SK-N-SH (cell line): ENCODE measurements at regions not wholly inside any gene's neighbourhood (a gene's known extent, or its start where the extent isn't known, plus 50 kb on each side); places are given as distances from the start of the nearest gene placed in this dataset.

Source experiments
- CTCF ChIA-PET: fragments of 300-600, 350-600 bp; formaldehyde crosslinking; extraction: SDS; loops from one replicate; lab custom pipeline; 2021; lab: Yijun Ruan, JAX
- POLR2A ChIA-PET: fragments of 350-600 bp; sonication (Branson Sonifier 250); formaldehyde crosslinking; extraction: SDS; loops from one replicate; lab custom pipeline; 2020; ENCODE audit warnings: antibody characterized with exemption, inconsistent platforms; lab: Yijun Ruan, JAX
- DNase-seq: peaks from one replicate; pipeline ENCODE4 v3.0.0; 2012
- H2AFZ ChIP-seq: fragments of 200-600 bp; sonication (generic); 2 replicates; pipeline ENCODE4 v1.8.1; 2016; ENCODE audit warnings: antibody characterized with exemption, mild to moderate bottlenecking, low read depth
- H3F3A ChIP-seq: fragments of 200-600 bp; sonication (generic); replicated peaks from 2 replicates; pipeline ENCODE3; 2016; ENCODE audit warnings: antibody characterized with exemption, mild to moderate bottlenecking; ENCODE audit not compliant: insufficient read depth
- H3K27ac ChIP-seq, 2 experiments: fragments of 200-500 bp in 1 of 2; fragments of 200-600 bp in 1 of 2; sonication (Bioruptor generic) in 1 of 2; sonication (generic), shearing (Covaris generic) in 1 of 2; 2 replicates each; pipeline versions ENCODE4 v1.5.1 to v1.6.1; 2014 to 2016; ENCODE audit warnings: low read depth in 2 of 2, inconsistent platforms in 1 of 2, low read length in 1 of 2, mild to moderate bottlenecking in 1 of 2, mixed read lengths in 1 of 2
- H3K27me3 ChIP-seq: fragments of 200-600 bp; sonication (generic), shearing (Covaris generic); 2 replicates; pipeline ENCODE4 v1.6.1; 2016; ENCODE audit warnings: mixed run types; ENCODE audit not compliant: insufficient read depth
- H3K36me3 ChIP-seq, 2 experiments: fragments of 200-500 bp in 1 of 2; fragments of 200-600 bp in 1 of 2; sonication (Bioruptor generic) in 1 of 2; sonication (generic) in 1 of 2; replicated peaks in 1 of 2; 2 replicates each; pipeline versions ENCODE3 to v1.5.1; 2014 to 2016; ENCODE audit warnings: low read length in 1 of 2, mild to moderate bottlenecking in 1 of 2; ENCODE audit not compliant: insufficient read depth in 2 of 2, control insufficient read depth in 1 of 2
- H3K4me1 ChIP-seq, 2 experiments: fragments of 200-500 bp in 1 of 2; fragments of 200-600 bp in 1 of 2; sonication (Bioruptor generic) in 1 of 2; sonication (generic), shearing (Covaris generic) in 1 of 2; 2 replicates each; pipeline versions ENCODE4 v1.5.1 to v1.6.1; 2014 to 2016; ENCODE audit warnings: low read depth in 1 of 2, low read length in 1 of 2, mixed run types in 1 of 2; ENCODE audit not compliant: insufficient read depth in 2 of 2, control insufficient read depth in 1 of 2
- H3K4me2 ChIP-seq: fragments of 200-600 bp; sonication (generic), shearing (Covaris generic); 2 replicates; pipeline ENCODE4 v1.6.1; 2017; ENCODE audit warnings: mixed run types
- H3K4me3 ChIP-seq, 2 experiments: fragments of 200-500 bp in 1 of 2; fragments of 200-600 bp in 1 of 2; sonication (Bioruptor generic) in 1 of 2; sonication (generic), shearing (Covaris generic) in 1 of 2; 2 replicates each; pipeline versions ENCODE4 v1.5.1 to v1.8.1; 2014 to 2016; ENCODE audit warnings: low read depth in 2 of 2, inconsistent platforms in 1 of 2, low read length in 1 of 2, mild to moderate bottlenecking in 1 of 2, mixed read lengths in 1 of 2, moderate library complexity in 1 of 2
- H3K79me2 ChIP-seq: fragments of 200-600 bp; sonication (generic); 2 replicates; pipeline ENCODE4 v1.8.1; 2017; ENCODE audit warnings: mild to moderate bottlenecking; ENCODE audit not compliant: insufficient read depth
- H3K9ac ChIP-seq: fragments of 200-600 bp; sonication (generic); 2 replicates; pipeline ENCODE4 v1.6.1; 2017; ENCODE audit warnings: mixed run types
- H3K9me2 ChIP-seq: fragments of 200-600 bp; sonication (generic); 2 replicates; pipeline ENCODE4 v1.6.1; 2017; ENCODE audit warnings: mixed run types
- H3K9me3 ChIP-seq: fragments of 200-600 bp; sonication (generic); 2 replicates; pipeline ENCODE4 v1.6.1; 2017; ENCODE audit warnings: mixed run types, mild to moderate bottlenecking, moderate library complexity
- H4K20me1 ChIP-seq: fragments of 200-600 bp; sonication (generic); 2 replicates; pipeline ENCODE4 v1.6.1; 2017; ENCODE audit warnings: mild to moderate bottlenecking, mixed run types; ENCODE audit not compliant: insufficient read depth
- EP300 ChIP-seq, 2 experiments: IDR thresholded peaks; 2 replicates each; pipeline versions ENCODE4 v1.4.0 to v1.6.1; 2012; ENCODE audit warnings: borderline replicate concordance in 1 of 2, low read depth in 1 of 2, low read length in 1 of 2
- FOXM1 ChIP-seq: IDR thresholded peaks from 2 replicates; pipeline ENCODE4 v1.4.0; 2012; ENCODE audit warnings: low read depth, mild to moderate bottlenecking
- GABPA ChIP-seq: IDR thresholded peaks from 2 replicates; pipeline ENCODE4 v1.4.0; 2012; ENCODE audit warnings: low read depth, mild to moderate bottlenecking
- GATA2 ChIP-seq: sonication (generic); formaldehyde crosslinking; IDR thresholded peaks from 2 replicates; pipeline ENCODE4 v1.5.0; 2020; ENCODE audit warnings: mild to moderate bottlenecking, missing genetic modification reagents
- MXI1 ChIP-seq: IDR thresholded peaks from 2 replicates; pipeline ENCODE4 v1.6.1; 2012; ENCODE audit warnings: mild to moderate bottlenecking, low read depth, low read length, improper control_type of control experiment
- NRF1 ChIP-seq: IDR thresholded peaks from 2 replicates; pipeline ENCODE4 v1.6.1; 2012; ENCODE audit warnings: low read depth, mild to moderate bottlenecking, low read length
- POLR2AphosphoS5 ChIP-seq: IDR thresholded peaks from 2 replicates; pipeline ENCODE4 v1.6.1; 2012; ENCODE audit warnings: low read depth, low read length
- RCOR1 ChIP-seq: fragments of 150-350 bp; IDR thresholded peaks from 2 replicates; pipeline ENCODE4 v1.6.1; 2017; ENCODE audit warnings: antibody characterized with exemption, low read length
- RFX5 ChIP-seq: IDR thresholded peaks from 2 replicates; pipeline ENCODE4 v1.6.1; 2012; ENCODE audit warnings: mild to moderate bottlenecking, improper control_type of control experiment, low read length
- RXRA ChIP-seq: IDR thresholded peaks from 2 replicates; pipeline ENCODE4 v1.4.0; 2012; ENCODE audit warnings: low read depth, mild to moderate bottlenecking, borderline replicate concordance
- SIN3A ChIP-seq: IDR thresholded peaks from 2 replicates; pipeline ENCODE4 v1.6.1; 2012; ENCODE audit warnings: low read depth, mild to moderate bottlenecking, low read length, moderate library complexity, borderline replicate concordance
- SMC3 ChIP-seq: IDR thresholded peaks from 2 replicates; pipeline ENCODE4 v1.6.1; 2012; ENCODE audit warnings: low read depth, low read length, improper control_type of control experiment
- WGBS: methylation state at CpG from one replicate; pipeline ENCODE4 v1.1.6; 2017; ENCODE audit warnings: low lambda C conversion rate; 5-methylcytosine and 5-hydroxymethylcytosine counted together
- TF ChIP-seq, protein P1 (sequence below): IDR thresholded peaks from 2 replicates; pipeline ENCODE4 v1.6.1; 2012; ENCODE audit warnings: mild to moderate bottlenecking, low read depth, low read length, moderate library complexity
- TF ChIP-seq, protein P2 (sequence below): IDR thresholded peaks from 2 replicates; pipeline ENCODE4 v1.4.0; 2012; ENCODE audit warnings: low read depth, borderline replicate concordance
- TF ChIP-seq, protein P3 (sequence below): fragments of 150-350 bp; IDR thresholded peaks from 2 replicates; pipeline ENCODE4 v1.6.1; 2017; ENCODE audit warnings: antibody characterized with exemption, low read length, low read depth, borderline replicate concordance

DNA sequence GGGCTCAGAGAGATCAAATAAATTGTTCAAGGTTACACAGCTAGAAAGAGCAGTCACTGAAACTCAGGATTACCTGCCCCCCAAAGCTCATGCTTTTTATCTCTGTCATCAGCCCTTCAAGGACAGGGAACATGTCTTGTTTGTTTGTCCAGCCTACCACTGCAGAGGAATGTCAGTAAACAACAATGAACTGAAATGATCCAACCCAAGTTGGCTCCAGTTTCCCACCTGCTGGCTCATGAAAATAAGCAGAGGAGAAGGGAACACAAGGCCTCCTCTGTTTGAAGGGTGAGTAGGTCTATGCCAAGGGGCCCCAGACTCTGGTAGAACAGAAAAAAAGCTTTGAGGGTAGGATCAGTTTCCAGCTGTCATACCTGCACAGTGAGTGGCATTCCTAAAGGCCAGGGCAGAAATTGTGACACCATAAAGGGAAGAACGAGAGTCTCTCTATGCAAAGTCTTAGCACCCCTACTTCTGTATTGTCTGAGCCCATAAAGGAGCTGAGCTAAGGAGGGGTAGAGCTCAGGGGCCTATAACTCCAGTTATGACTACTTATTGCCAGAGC is 115.2 kb downstream of the TRIM36 start:
- H3K27ac ChIP-seq: no peak overlapping the region
- no peaks in the 10 kb centered on the region for H3K36me3 ChIP-seq
- no peaks in the 10 kb centered on the region for H3K79me2 ChIP-seq
- POLR2A ChIA-PET: no interaction called here
- TF ChIP-seq RXRA (no peak), SIN3A (no peak), SMC3 (no peak), GABPA (no peak), NRF1 (no peak), MXI1 (no peak), RCOR1 (no peak), EP300 (IDR thresholded peaks at IDR 0.05; ENCODE audit: borderline replicate concordance in 1 of 2, low read depth in 1 of 2, low read length in 1 of 2) (no peak), RFX5 (no peak), GATA2 (CRISPR knock-in tag) (no peak), POLR2AphosphoS5 (no peak), FOXM1 (no peak)
- TF ChIP-seq, protein P1, sequence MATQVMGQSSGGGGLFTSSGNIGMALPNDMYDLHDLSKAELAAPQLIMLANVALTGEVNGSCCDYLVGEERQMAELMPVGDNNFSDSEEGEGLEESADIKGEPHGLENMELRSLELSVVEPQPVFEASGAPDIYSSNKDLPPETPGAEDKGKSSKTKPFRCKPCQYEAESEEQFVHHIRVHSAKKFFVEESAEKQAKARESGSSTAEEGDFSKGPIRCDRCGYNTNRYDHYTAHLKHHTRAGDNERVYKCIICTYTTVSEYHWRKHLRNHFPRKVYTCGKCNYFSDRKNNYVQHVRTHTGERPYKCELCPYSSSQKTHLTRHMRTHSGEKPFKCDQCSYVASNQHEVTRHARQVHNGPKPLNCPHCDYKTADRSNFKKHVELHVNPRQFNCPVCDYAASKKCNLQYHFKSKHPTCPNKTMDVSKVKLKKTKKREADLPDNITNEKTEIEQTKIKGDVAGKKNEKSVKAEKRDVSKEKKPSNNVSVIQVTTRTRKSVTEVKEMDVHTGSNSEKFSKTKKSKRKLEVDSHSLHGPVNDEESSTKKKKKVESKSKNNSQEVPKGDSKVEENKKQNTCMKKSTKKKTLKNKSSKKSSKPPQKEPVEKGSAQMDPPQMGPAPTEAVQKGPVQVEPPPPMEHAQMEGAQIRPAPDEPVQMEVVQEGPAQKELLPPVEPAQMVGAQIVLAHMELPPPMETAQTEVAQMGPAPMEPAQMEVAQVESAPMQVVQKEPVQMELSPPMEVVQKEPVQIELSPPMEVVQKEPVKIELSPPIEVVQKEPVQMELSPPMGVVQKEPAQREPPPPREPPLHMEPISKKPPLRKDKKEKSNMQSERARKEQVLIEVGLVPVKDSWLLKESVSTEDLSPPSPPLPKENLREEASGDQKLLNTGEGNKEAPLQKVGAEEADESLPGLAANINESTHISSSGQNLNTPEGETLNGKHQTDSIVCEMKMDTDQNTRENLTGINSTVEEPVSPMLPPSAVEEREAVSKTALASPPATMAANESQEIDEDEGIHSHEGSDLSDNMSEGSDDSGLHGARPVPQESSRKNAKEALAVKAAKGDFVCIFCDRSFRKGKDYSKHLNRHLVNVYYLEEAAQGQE: no peak
- TF ChIP-seq, protein P2, sequence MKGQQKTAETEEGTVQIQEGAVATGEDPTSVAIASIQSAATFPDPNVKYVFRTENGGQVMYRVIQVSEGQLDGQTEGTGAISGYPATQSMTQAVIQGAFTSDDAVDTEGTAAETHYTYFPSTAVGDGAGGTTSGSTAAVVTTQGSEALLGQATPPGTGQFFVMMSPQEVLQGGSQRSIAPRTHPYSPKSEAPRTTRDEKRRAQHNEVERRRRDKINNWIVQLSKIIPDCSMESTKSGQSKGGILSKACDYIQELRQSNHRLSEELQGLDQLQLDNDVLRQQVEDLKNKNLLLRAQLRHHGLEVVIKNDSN: no peak
- TF ChIP-seq, protein P3, sequence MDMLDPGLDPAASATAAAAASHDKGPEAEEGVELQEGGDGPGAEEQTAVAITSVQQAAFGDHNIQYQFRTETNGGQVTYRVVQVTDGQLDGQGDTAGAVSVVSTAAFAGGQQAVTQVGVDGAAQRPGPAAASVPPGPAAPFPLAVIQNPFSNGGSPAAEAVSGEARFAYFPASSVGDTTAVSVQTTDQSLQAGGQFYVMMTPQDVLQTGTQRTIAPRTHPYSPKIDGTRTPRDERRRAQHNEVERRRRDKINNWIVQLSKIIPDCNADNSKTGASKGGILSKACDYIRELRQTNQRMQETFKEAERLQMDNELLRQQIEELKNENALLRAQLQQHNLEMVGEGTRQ: no peak
- 10% methylated on average over 1 of the region's 1 CpG for WGBS
- H3K9me2 ChIP-seq: no peaks in the 10 kb centered on the region
- CTCF ChIA-PET: interaction anchor here (0.9 kb wide), 1 partner anchor 14 kb away, joined by 4 read pairs; no protein-coding TSS in a partner anchor
- no peak for DNase-seq
- no peak overlapping the region for H2AFZ ChIP-seq
- no peaks in the 10 kb centered on the region; a peak in 1 of 4 replicates for H3K4me1 ChIP-seq
- H4K20me1 ChIP-seq: no peaks in the 10 kb centered on the region
- no peaks in the 10 kb centered on the region for H3K27me3 ChIP-seq
- no peak overlapping the region for H3K4me3 ChIP-seq
- H3K4me2 ChIP-seq: no peak overlapping the region
- no peaks in the 10 kb centered on the region for H3K9me3 ChIP-seq
- H3F3A ChIP-seq: no peaks in the 10 kb centered on the region
- no peak overlapping the region for H3K9ac ChIP-seq
